CD4-positive, alpha-beta memory T cell (primary cell): ENCODE measurements at regions not wholly inside any gene's neighbourhood (a gene's known extent, or its start where the extent isn't known, plus 50 kb on each side); places are given as distances from the start of the nearest gene placed in this dataset.
"Not testable (repeated sequence)": the region's sequence is repeated elsewhere in the genome, so short reads cannot be mapped to it uniquely, and the experiment has no call there.

ENCODE experiments used
- CTCF ChIA-PET: fragments of 350-600 bp; sonication (Branson Sonifier 250); formaldehyde crosslinking; loops from one replicate; lab custom pipeline; 2021; ENCODE audit warnings: inconsistent platforms; ENCODE audit not compliant: partially characterized antibody; lab: Charles Lee
- POLR2A ChIA-PET: fragments of 350-600 bp; sonication (Branson Sonifier 250); formaldehyde crosslinking; loops from one replicate; lab custom pipeline; 2021; ENCODE audit not compliant: partially characterized antibody; lab: Charles Lee
- DNase-seq, 5 donors: peaks; one replicate each; pipeline versions ENCODE4 v3.0.0 to v3.0.0-alpha.2; 2020 to 2022; ENCODE audit warnings: mixed read lengths in 1 of 5
- H3K27ac ChIP-seq: one replicate; pipeline ENCODE4 v1.7.0; 2013; ENCODE audit warnings: low read depth, low read length
- H3K27me3 ChIP-seq: 2 replicates; pipeline ENCODE4 v1.7.0; 2013; ENCODE audit warnings: mild to moderate bottlenecking, low read length, moderate library complexity; ENCODE audit not compliant: insufficient read depth
- H3K36me3 ChIP-seq: 2 replicates; pipeline ENCODE4 v1.7.0; 2013; ENCODE audit warnings: mild to moderate bottlenecking, low read length, moderate library complexity; ENCODE audit not compliant: insufficient read depth
- H3K4me1 ChIP-seq: 2 replicates; pipeline ENCODE4 v1.7.0; 2013; ENCODE audit warnings: mild to moderate bottlenecking, low read length, moderate library complexity; ENCODE audit not compliant: insufficient read depth
- H3K4me3 ChIP-seq, 2 donors: one replicate each; pipeline ENCODE4 v1.7.0; 2013; ENCODE audit warnings: low read length in 2 of 2, mild to moderate bottlenecking in 1 of 2
- H3K9me3 ChIP-seq, 2 donors: one replicate each; pipeline ENCODE4 v1.7.0; 2013; ENCODE audit warnings: low read length in 2 of 2, control low read depth in 1 of 2; ENCODE audit not compliant: control insufficient read depth in 1 of 2
- H3K27ac Mint-ChIP-seq, 7 donors: one replicate each; pipeline ENCODE4 v1.8.0; 2020 to 2021; ENCODE audit warnings: mixed read lengths in 7 of 7, mild to moderate bottlenecking in 6 of 7, inconsistent platforms in 3 of 7, moderate library complexity in 3 of 7
- H3K27me3 Mint-ChIP-seq, 2 donors: one replicate each; pipeline ENCODE4 v1.8.0; 2020 to 2021; ENCODE audit warnings: mixed read lengths in 2 of 2
- H3K36me3 Mint-ChIP-seq, 2 donors: one replicate each; pipeline ENCODE4 v1.8.0; 2020 to 2021; ENCODE audit warnings: mixed read lengths in 2 of 2, inconsistent platforms in 1 of 2, mild to moderate bottlenecking in 1 of 2
- H3K4me1 Mint-ChIP-seq, 4 donors: one replicate each; pipeline ENCODE4 v1.8.0; 2020 to 2021; ENCODE audit warnings: mixed read lengths in 4 of 4, mild to moderate bottlenecking in 1 of 4
- H3K4me3 Mint-ChIP-seq, 8 donors: one replicate each; pipeline ENCODE4 v1.8.0; 2020 to 2021; ENCODE audit warnings: mixed read lengths in 8 of 8, mild to moderate bottlenecking in 7 of 8, moderate library complexity in 6 of 8, inconsistent platforms in 3 of 8
- H3K9me3 Mint-ChIP-seq, 8 donors: one replicate each; pipeline ENCODE4 v1.8.0; 2020 to 2021; ENCODE audit warnings: mixed read lengths in 8 of 8, mild to moderate bottlenecking in 5 of 8, inconsistent platforms in 3 of 8, moderate library complexity in 1 of 8
- intact Hi-C: fragments of 100-400 bp; cut with micrococcal nuclease; formaldehyde crosslinking; loops from one replicate; pipeline ENCODE4 v1.15.1; 2023

GRCh38 chr10:117804470-117805011, 242.2 kb downstream of the RAB11FIP2 start:
- peaks cover 4 to 6% of the 10 kb centered on the region in 2 donors for H3K27me3 Mint-ChIP-seq
- H3K9me3 Mint-ChIP-seq = peaks cover 0 to 8% (median 5%) of the 10 kb centered on the region in 8 donors
- H3K4me1 Mint-ChIP-seq = peaks cover 0 to 3% (median 0%) of the 10 kb centered on the region in 4 donors
- CTCF ChIA-PET = no interaction called here
- Histone ChIP-seq H3K4me1 (no peaks in the 10 kb centered on the region), H3K9me3 (no peaks in the 10 kb centered on the region), H3K4me3 (no peak overlapping the region), H3K36me3 (no peaks in the 10 kb centered on the region), H3K27me3 (no peaks in the 10 kb centered on the region), H3K27ac (no peak overlapping the region)
- POLR2A ChIA-PET = no interaction called here
- peaks cover 0 to 3% of the 10 kb centered on the region in 2 donors for H3K36me3 Mint-ChIP-seq
- intact Hi-C loops = no loop called here
- no peak overlapping the region for H3K27ac Mint-ChIP-seq
- no peak overlapping the region for H3K4me3 Mint-ChIP-seq
- DNase-seq = no peak

GRCh38 chr10:117805139-117805538, 241.6 kb downstream of the RAB11FIP2 start:
- CTCF ChIA-PET = no interaction called here
- Histone ChIP-seq H3K9me3 (no peaks in the 10 kb centered on the region), H3K4me1 (no peaks in the 10 kb centered on the region), H3K4me3 (no peak overlapping the region), H3K27ac (no peak overlapping the region), H3K27me3 (no peaks in the 10 kb centered on the region), H3K36me3 (no peaks in the 10 kb centered on the region)
- peaks cover 0 to 11% (median 7%) of the 10 kb centered on the region in 8 donors for H3K9me3 Mint-ChIP-seq
- H3K4me1 Mint-ChIP-seq = peaks cover 0 to 3% (median 0%) of the 10 kb centered on the region in 4 donors
- POLR2A ChIA-PET = no interaction called here
- DNase-seq = no peak
- H3K4me3 Mint-ChIP-seq = no peak overlapping the region
- peaks cover 0 to 3% of the 10 kb centered on the region in 2 donors for H3K36me3 Mint-ChIP-seq
- peaks cover 4 to 6% of the 10 kb centered on the region in 2 donors for H3K27me3 Mint-ChIP-seq
- intact Hi-C loops = no loop called here
- no peak overlapping the region for H3K27ac Mint-ChIP-seq

- H3K9me3 ChIP-seq = no peaks in the 10 kb centered on the region
- Mint-ChIP-seq H3K9me3 (peaks cover 0 to 23% (median 11%) of the 10 kb centered on the region in 8 donors), H3K27ac (no peak overlapping the region), H3K27me3 (peaks cover 2 to 4% of the 10 kb centered on the region in 2 donors), H3K36me3 (peaks cover 0 to 3% of the 10 kb centered on the region in 2 donors), H3K4me3 (no peak overlapping the region), H3K4me1 (no peaks in the 10 kb centered on the region)
- DNase-seq = no peak
- H3K36me3 ChIP-seq = no peaks in the 10 kb centered on the region
- no peak overlapping the region for H3K27ac ChIP-seq
- CTCF ChIA-PET = no interaction called here
- H3K4me1 ChIP-seq = no peaks in the 10 kb centered on the region
- POLR2A ChIA-PET = no interaction called here
- H3K4me3 ChIP-seq = no peak overlapping the region
- intact Hi-C loops = no loop called here
- no peaks in the 10 kb centered on the region for H3K27me3 ChIP-seq
These were observed 239.3 kb downstream of the RAB11FIP2 start for GRCh38 chr10:117807441-117807840.

DNA sequence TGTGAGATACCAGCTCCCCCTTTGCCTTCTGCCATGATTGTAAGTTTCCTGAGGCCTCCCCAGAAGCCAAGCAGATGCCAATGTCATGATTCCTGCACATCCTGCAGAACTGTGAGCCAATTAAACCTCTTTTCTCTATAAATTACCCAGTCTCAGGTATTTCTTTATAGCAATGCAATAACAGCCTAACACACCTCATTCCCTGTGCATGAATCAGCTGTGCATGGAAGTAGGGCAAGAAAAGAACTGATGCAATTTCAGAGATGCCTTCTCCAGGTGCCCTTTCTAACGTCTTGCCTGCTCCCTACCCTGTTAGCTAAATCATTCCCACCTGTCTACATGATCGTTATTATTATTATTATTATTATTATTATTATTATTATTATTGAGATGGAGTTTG, 230.9 kb downstream of the RAB11FIP2 start:
- H3K4me1 Mint-ChIP-seq, DNase-seq, POLR2A ChIA-PET, CTCF ChIA-PET, intact Hi-C loops, H3K27me3 Mint-ChIP-seq, H3K9me3 Mint-ChIP-seq, H3K9me3 ChIP-seq, H3K4me3 ChIP-seq, H3K27ac Mint-ChIP-seq, H3K27me3 ChIP-seq, H3K4me1 ChIP-seq, H3K27ac ChIP-seq, H3K36me3 ChIP-seq, H3K36me3 Mint-ChIP-seq, H3K4me3 Mint-ChIP-seq: not testable (repeated sequence)

DNA sequence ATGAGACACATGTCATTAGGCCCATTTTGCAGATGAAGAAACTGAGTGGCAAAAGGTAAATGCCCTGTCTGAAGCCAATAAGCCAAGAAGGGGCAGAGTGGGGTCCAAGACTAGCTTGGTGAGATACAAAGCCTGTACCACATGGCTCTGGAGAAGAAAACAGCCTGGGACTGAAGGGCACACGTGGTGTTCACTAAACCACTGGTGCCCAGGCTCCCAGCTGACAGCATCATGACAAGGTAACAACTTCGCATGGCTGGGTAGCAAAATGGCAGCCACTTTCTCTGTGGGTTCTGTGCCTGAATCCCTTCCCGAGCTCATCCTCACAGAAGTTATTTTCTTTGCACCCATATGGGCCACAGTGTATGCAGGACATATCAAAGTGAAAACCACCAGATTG, 229.6 kb downstream of the RAB11FIP2 start:
- Mint-ChIP-seq H3K27ac (no peak overlapping the region), H3K27me3 (peaks cover 4 to 5% of the 10 kb centered on the region in 2 donors), H3K4me1 (no peaks in the 10 kb centered on the region), H3K9me3 (peaks cover 0 to 5% (median 2%) of the 10 kb centered on the region in 8 donors), H3K4me3 (no peak overlapping the region), H3K36me3 (no peaks in the 10 kb centered on the region)
- intact Hi-C loops = no loop called here
- DNase-seq = no peak
- no peaks in the 10 kb centered on the region for H3K36me3 ChIP-seq
- no peaks in the 10 kb centered on the region for H3K9me3 ChIP-seq
- H3K4me3 ChIP-seq = no peak overlapping the region
- no peaks in the 10 kb centered on the region for H3K4me1 ChIP-seq
- no peak overlapping the region for H3K27ac ChIP-seq
- POLR2A ChIA-PET = no interaction called here
- CTCF ChIA-PET = no interaction called here
- H3K27me3 ChIP-seq = no peaks in the 10 kb centered on the region

DNA sequence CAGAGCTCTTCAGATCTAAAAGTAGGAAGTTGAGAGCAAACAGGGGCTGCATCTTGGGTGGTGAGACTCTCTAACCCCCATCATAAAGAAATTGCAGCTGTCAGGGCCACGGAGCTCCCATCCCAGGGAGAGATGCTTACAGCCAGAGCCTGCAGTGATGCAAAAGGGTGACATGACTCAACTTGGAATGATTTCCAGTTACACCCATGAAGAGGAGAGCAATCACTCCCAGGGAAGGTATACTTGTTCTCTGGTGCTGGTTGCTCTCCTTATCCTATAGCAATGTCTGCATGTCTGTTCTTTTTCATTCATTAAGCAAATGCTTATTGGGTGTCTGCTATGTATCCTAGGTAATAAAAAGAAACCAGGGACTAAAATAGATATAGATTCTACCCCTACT, 228.0 kb downstream of the RAB11FIP2 start:
- Mint-ChIP-seq H3K4me3 (no peak overlapping the region), H3K4me1 (no peaks in the 10 kb centered on the region), H3K9me3 (peaks cover 0 to 7% (median 2%) of the 10 kb centered on the region in 8 donors), H3K36me3 (no peaks in the 10 kb centered on the region), H3K27me3 (peaks cover 3 to 4% of the 10 kb centered on the region in 2 donors), H3K27ac (no peak overlapping the region)
- Histone ChIP-seq H3K27ac (no peak overlapping the region), H3K27me3 (no peaks in the 10 kb centered on the region), H3K4me1 (no peaks in the 10 kb centered on the region), H3K36me3 (no peaks in the 10 kb centered on the region), H3K9me3 (no peaks in the 10 kb centered on the region), H3K4me3 (no peak overlapping the region)
- intact Hi-C loops = no loop called here
- CTCF ChIA-PET = no interaction called here
- DNase-seq = no peak
- POLR2A ChIA-PET = no interaction called here

DNA sequence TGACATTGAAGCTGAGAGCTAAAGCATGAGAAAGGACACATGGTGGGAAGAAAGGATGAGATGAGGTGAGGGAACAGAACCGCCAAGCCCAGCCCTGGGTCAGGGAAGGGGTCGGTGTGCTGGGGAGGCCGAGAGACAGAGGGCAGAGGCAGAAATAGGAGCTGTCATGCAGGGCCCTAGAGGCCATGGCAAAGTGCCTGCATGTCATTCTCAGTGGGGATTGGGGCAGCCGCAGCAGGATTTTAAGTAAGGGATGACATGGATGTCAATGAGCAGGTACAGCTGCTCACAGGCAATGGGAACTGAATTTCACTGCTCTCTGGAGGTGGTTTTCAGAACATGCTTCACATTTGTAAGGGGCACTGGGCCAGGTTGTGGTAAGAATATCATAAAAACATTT, 227.4 kb downstream of the RAB11FIP2 start:
- ChIA-PET CTCF (no interaction called here), POLR2A (no interaction called here)
- peak overlapping the region in 1 of 7 donors; percentile 28 for H3K27ac Mint-ChIP-seq
- no peaks in the 10 kb centered on the region for H3K4me1 Mint-ChIP-seq
- peaks cover 3 to 4% of the 10 kb centered on the region in 2 donors for H3K27me3 Mint-ChIP-seq
- no peaks in the 10 kb centered on the region for H3K4me1 ChIP-seq
- H3K4me3 ChIP-seq = no peak overlapping the region
- H3K36me3 Mint-ChIP-seq = no peaks in the 10 kb centered on the region
- no peak for DNase-seq
- peaks cover 0 to 7% (median 2%) of the 10 kb centered on the region in 8 donors for H3K9me3 Mint-ChIP-seq
- no peak overlapping the region for H3K27ac ChIP-seq
- H3K9me3 ChIP-seq = no peaks in the 10 kb centered on the region
- intact Hi-C loops = no loop called here
- no peaks in the 10 kb centered on the region for H3K27me3 ChIP-seq
- H3K36me3 ChIP-seq = no peaks in the 10 kb centered on the region
- peak overlapping the region in 1 of 8 donors; percentile 15 for H3K4me3 Mint-ChIP-seq
